HCT116 (cell line): ENCODE measurements at regions not wholly inside any gene's neighbourhood (a gene's known extent, or its start where the extent isn't known, plus 50 kb on each side); places are given as distances from the start of the nearest gene placed in this dataset.

ENCODE experiments used
- CEBPB ChIP-seq: IDR thresholded peaks from 2 replicates; pipeline ENCODE4 v1.6.1; 2012; ENCODE audit warnings: low read depth
- EZH2 ChIP-seq: fragments of 200-600 bp; sonication (generic); IDR thresholded peaks from 2 replicates; pipeline ENCODE4 v1.6.1; 2017; ENCODE audit warnings: antibody characterized with exemption, mixed run types
- EZH2phosphoT487 ChIP-seq: fragments of 200-600 bp; IDR thresholded peaks from 2 replicates; pipeline ENCODE4 v1.6.1; 2018; ENCODE audit warnings: antibody characterized with exemption, borderline replicate concordance
- MAX ChIP-seq: IDR thresholded peaks from 2 replicates; pipeline ENCODE4 v1.6.1; 2012
- POLR2A ChIP-seq: IDR thresholded peaks from 2 replicates; pipeline ENCODE4 v1.7.0; 2011; ENCODE audit warnings: borderline replicate concordance; ENCODE audit not compliant: insufficient read depth, insufficient read length; ENCODE audit errors: extremely low read depth
- POLR2AphosphoS5 ChIP-seq: IDR thresholded peaks from 2 replicates; pipeline ENCODE4 v1.6.1; 2011; ENCODE audit warnings: mild to moderate bottlenecking, low read depth, low read length, moderate library complexity
- REST ChIP-seq: IDR thresholded peaks from 2 replicates; pipeline ENCODE4 v1.6.1; 2012; ENCODE audit warnings: low read depth
- SP1 ChIP-seq: IDR thresholded peaks from 2 replicates; pipeline ENCODE4 v1.6.1; 2012; ENCODE audit warnings: low read depth
- SRF ChIP-seq: IDR thresholded peaks from 2 replicates; pipeline ENCODE4 v1.6.1; 2012; ENCODE audit warnings: low read depth
- ZBTB33 ChIP-seq: IDR thresholded peaks from 2 replicates; pipeline ENCODE4 v1.6.1; 2011; ENCODE audit warnings: mild to moderate bottlenecking, low read length, moderate library complexity; ENCODE audit not compliant: insufficient replicate concordance; ENCODE audit errors: extremely low read depth
- ZFX ChIP-seq: fragments of 450-650 bp; IDR thresholded peaks from 2 replicates; pipeline ENCODE4 v1.6.1; 2017
- TF ChIP-seq, protein P1 (sequence below), 3 experiments: fragments of 200-600 bp in 1 of 3; sonication (generic) in 1 of 3; IDR thresholded peaks in 2 of 3; conservative IDR thresholded peaks in 1 of 3; 2 replicates each; pipeline ENCODE4 v1.5.1; 2012 to 2017; ENCODE audit warnings: low read depth in 2 of 3, low read length in 2 of 3, antibody characterized with exemption in 1 of 3, borderline replicate concordance in 1 of 3, control low read depth in 1 of 3, mild to moderate bottlenecking in 1 of 3, mixed read lengths in 1 of 3, mixed run types in 1 of 3, moderate library complexity in 1 of 3; ENCODE audit not compliant: insufficient read depth in 1 of 3

DNA sequence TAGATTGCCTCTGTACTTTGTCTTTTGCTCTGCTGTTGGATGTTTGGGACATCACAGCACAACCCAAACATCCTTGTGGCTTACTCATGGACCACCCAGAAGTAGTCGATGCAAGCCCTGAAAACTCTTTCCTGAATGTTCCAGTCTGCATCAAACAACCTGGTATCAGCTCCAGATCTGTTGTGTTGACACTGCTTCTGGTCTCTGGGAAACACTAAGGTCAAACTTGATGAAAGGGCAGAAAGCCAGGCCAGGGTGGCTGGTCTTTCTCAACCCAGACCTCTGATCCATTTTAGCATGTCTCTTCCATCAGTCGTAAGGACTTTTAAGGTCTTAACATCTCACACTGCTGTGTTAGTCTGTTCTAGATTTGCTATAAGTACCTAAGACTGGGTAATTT is 265.7 kb downstream of the ZNF536 start:
- TF ChIP-seq, protein P1, sequence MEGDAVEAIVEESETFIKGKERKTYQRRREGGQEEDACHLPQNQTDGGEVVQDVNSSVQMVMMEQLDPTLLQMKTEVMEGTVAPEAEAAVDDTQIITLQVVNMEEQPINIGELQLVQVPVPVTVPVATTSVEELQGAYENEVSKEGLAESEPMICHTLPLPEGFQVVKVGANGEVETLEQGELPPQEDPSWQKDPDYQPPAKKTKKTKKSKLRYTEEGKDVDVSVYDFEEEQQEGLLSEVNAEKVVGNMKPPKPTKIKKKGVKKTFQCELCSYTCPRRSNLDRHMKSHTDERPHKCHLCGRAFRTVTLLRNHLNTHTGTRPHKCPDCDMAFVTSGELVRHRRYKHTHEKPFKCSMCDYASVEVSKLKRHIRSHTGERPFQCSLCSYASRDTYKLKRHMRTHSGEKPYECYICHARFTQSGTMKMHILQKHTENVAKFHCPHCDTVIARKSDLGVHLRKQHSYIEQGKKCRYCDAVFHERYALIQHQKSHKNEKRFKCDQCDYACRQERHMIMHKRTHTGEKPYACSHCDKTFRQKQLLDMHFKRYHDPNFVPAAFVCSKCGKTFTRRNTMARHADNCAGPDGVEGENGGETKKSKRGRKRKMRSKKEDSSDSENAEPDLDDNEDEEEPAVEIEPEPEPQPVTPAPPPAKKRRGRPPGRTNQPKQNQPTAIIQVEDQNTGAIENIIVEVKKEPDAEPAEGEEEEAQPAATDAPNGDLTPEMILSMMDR (IDR thresholded peaks at IDR 0.05 in 2 of 3, conservative IDR thresholded peaks at IDR 0.05 in 1 of 3; ENCODE audit: borderline replicate concordance in 1 of 3, insufficient read depth in 1 of 3, low read depth in 2 of 3, low read length in 2 of 3) = no peak
- TF ChIP-seq ZFX = no peak
- no peak for TF ChIP-seq REST
- no peak for TF ChIP-seq POLR2A
- no peak for TF ChIP-seq EZH2phosphoT487
- no peak for TF ChIP-seq CEBPB
- no peak for TF ChIP-seq SP1
- no peak for TF ChIP-seq EZH2
- TF ChIP-seq MAX = no peak
- no peak for TF ChIP-seq POLR2AphosphoS5
- no peak for TF ChIP-seq ZBTB33
- no peak for TF ChIP-seq SRF
